HG02623 (cell line): ENCODE measurements at regions not wholly inside any gene's neighbourhood (a gene's known extent, or its start where the extent isn't known, plus 50 kb on each side); places are given as distances from the start of the nearest gene placed in this dataset.
A peak's percentile ranks its signal among the peaks of the same experiment; 100 is the strongest.
"Not testable (repeated sequence)": the region's sequence is repeated elsewhere in the genome, so short reads cannot be mapped to it uniquely, and the experiment has no call there.

ENCODE experiments used
- ATAC-seq: cut with Tn5 transposase; IDR thresholded peaks from one replicate; pipeline ENCODE4 v1.9.1; 2021; ENCODE audit warnings: moderate library complexity; ENCODE audit not compliant: unreplicated experiment

GRCh38 chr3:145089337-145089736 lies 1071.6 kb downstream of the PLOD2 start:
- no peak for ATAC-seq

GRCh38 chr3:145094355-145094941 lies 1066.5 kb downstream of the PLOD2 start:
- ATAC-seq, result peak; percentile 96

GRCh38 chr3:145111141-145111540 lies 1049.8 kb downstream of the PLOD2 start:
- not testable (repeated sequence) for ATAC-seq

GRCh38 chr3:145116769-145117168 lies 1044.2 kb downstream of the PLOD2 start:
- no peak for ATAC-seq

GRCh38 chr3:145118303-145118702 lies 1042.7 kb downstream of the PLOD2 start:
- peak; percentile 52 for ATAC-seq

- ATAC-seq, result no peak
Measured at GRCh38 chr3:145124900-145125678, 1035.9 kb downstream of the PLOD2 start.

- ATAC-seq, result no peak
Measured at GRCh38 chr3:145133281-145133680, 1027.7 kb downstream of the PLOD2 start.

GRCh38 chr3:145134738-145135137 lies 1026.2 kb downstream of the PLOD2 start:
- ATAC-seq, result no peak

GRCh38 chr3:145144361-145144760 lies 1016.6 kb downstream of the PLOD2 start:
- ATAC-seq, result no peak

GRCh38 chr3:145145461-145145860 lies 1015.5 kb downstream of the PLOD2 start:
- no peak for ATAC-seq

GRCh38 chr3:145159640-145160039 lies 1001.3 kb downstream of the PLOD2 start:
- ATAC-seq, result no peak

- ATAC-seq, result no peak
Measured at GRCh38 chr3:145170121-145170520, 990.9 kb downstream of the PLOD2 start.

- ATAC-seq, result no peak
Measured at GRCh38 chr3:145175626-145176025, 985.4 kb downstream of the PLOD2 start.

- ATAC-seq, result no peak
Measured at GRCh38 chr3:145176907-145177306, 984.1 kb downstream of the PLOD2 start.

GRCh38 chr3:145177828-145178227 lies 983.2 kb downstream of the PLOD2 start:
- no peak for ATAC-seq

GRCh38 chr3:145182196-145182911 lies 978.6 kb downstream of the PLOD2 start:
- no peak for ATAC-seq

- no peak for ATAC-seq
Measured at GRCh38 chr3:145183261-145183660, 977.7 kb downstream of the PLOD2 start.

GRCh38 chr3:145188079-145188770 lies 972.8 kb downstream of the PLOD2 start:
- ATAC-seq, result no peak

- ATAC-seq, result no peak
Measured at GRCh38 chr3:145190138-145190537, 970.8 kb downstream of the PLOD2 start.

GRCh38 chr3:145190761-145191160 lies 970.2 kb downstream of the PLOD2 start:
- ATAC-seq, result no peak

- ATAC-seq, result no peak
Measured at GRCh38 chr3:145191543-145191942, 969.4 kb downstream of the PLOD2 start.
